22Rv1 (cell line): ENCODE measurements at regions not wholly inside any gene's neighbourhood (a gene's known extent, or its start where the extent isn't known, plus 50 kb on each side); places are given as distances from the start of the nearest gene placed in this dataset.

Experiments
- H3K27ac ChIP-seq: fragments of 450-650 bp; 2 replicates; pipeline ENCODE4 v1.5.1; 2017
- CTCF ChIP-seq: fragments of 450-650 bp; IDR thresholded peaks from 2 replicates; pipeline ENCODE4 v1.5.1; 2017; ENCODE audit warnings: mild to moderate bottlenecking
- ZFX ChIP-seq: fragments of 450-650 bp; IDR thresholded peaks from 2 replicates; pipeline ENCODE4 v1.6.1; 2017; ENCODE audit warnings: antibody characterized with exemption, borderline replicate concordance

DNA sequence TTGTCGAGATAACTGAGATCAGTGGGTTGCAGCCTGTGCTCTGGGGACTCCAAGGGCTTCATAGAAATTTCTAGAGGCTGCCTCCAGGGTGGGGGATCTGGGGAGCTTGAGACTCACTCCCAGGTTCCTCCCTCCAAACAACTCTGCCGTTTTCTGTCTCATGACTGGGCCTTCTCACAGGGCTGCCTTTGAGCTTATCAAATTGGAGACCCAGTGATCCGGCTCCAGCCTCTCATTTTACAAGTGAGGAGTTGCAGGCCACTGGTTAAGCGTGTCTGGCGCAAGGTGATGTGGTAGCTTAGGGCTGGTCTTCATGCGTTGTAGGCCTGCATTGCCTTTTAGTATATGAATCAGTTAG, 85.8 kb downstream of the SLC25A47 start:
- TF ChIP-seq ZFX (no peak), CTCF (no peak)
- H3K27ac ChIP-seq, result no peak overlapping the region

- no peak for TF ChIP-seq ZFX
- no peak for TF ChIP-seq CTCF
- no peak overlapping the region for H3K27ac ChIP-seq
These were observed 86.5 kb downstream of the SLC25A47 start for GRCh38 chr14:100409651-100410050.

DNA sequence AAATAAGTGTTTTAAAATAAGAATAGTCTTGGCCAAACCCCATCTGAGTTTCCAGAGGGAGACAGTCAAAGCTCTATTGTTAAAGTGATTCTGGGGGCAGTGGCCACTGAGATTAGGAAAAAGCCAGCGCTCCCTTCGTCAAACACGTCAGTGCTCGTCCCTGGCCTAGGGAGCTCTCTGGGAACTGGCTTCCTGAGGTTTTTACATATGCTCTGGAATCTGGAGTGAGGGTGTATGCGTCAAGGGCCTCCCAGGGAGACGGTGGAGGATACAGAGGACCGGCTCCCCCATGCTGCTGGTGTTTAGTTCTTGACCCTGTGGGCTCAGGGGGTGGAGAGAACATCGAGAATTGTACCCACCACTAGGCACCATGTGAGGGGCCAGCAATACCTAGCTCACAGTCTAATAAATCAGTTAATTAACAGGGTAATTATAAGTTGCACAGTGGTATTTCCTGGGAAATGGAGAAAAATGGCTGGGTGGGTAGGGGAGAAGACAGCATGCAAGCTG, 87.0 kb downstream of the SLC25A47 start:
- no peak overlapping the region for H3K27ac ChIP-seq
- no peak for TF ChIP-seq CTCF
- no peak for TF ChIP-seq ZFX

DNA sequence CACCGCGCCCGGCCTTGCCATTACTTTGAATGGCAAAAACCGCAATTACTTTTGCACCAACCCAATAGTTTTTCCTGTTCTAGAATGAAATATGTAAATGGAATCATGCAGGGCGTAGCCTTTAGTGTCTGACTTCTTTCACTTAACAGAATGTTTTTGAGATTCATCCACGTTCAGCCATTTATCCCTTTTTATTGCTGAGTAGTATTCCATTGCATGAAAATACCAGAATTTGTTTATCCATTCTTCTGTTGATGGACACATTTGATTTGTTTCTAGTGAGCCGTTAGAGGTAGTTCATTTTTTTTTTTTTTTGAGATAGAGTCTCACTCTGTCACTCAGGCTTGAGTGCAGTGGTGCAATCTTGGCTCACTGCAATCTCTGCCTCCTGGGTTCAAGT, 90.6 kb downstream of the SLC25A47 start:
- no peak overlapping the region for H3K27ac ChIP-seq
- TF ChIP-seq ZFX (no peak), CTCF (no peak)

- no peak for TF ChIP-seq CTCF
- TF ChIP-seq ZFX, result no peak
- no peak overlapping the region for H3K27ac ChIP-seq
These were observed 92.1 kb downstream of the SLC25A47 start for GRCh38 chr14:100415226-100415625.

DNA sequence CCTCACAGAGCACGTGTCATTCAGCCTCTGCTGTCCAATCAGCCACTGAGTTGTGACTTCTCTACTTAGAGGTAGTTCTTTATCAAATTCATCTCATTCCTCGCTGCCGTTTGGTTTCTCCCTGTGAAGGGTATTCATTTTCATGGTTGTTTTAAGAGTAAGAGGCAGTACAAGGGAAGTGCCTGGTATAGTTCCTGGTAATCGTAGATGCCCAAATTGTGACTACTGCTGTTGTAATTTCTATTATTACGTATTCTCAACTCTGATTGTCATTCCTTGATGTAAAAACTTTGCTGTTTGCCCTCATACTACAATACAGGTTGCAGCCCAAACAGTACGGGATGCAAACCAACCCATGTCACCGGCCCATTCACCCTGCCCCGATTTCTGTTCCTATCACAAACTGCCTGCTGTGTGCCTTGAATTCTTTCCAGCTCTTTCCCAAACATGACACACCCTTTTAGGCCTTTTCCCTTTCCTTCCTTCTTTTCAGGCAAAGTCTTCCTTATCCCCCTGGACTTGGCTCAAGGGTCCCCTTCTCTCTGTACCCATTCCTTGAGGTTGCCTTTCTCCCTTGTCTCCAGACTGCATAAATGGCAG, 93.0 kb downstream of the SLC25A47 start:
- H3K27ac ChIP-seq, result no peak overlapping the region
- TF ChIP-seq ZFX (no peak), CTCF (no peak)

- no peak for TF ChIP-seq CTCF
- TF ChIP-seq ZFX, result no peak
- no peak overlapping the region for H3K27ac ChIP-seq
These were observed 94.1 kb downstream of the SLC25A47 start for GRCh38 chr14:100416921-100417860.
